HEK293T (cell line): ENCODE measurements at regions not wholly inside any gene's neighbourhood (a gene's known extent, or its start where the extent isn't known, plus 50 kb on each side); places are given as distances from the start of the nearest gene placed in this dataset.

ENCODE experiments used
- BHLHE40 ChIP-seq: fragments of 450-650 bp; IDR thresholded peaks from 2 replicates; pipeline ENCODE4 v1.6.1; 2016; ENCODE audit warnings: mild to moderate bottlenecking, moderate library complexity, borderline replicate concordance
- ELF4 ChIP-seq: fragments of 450-650 bp; IDR thresholded peaks from 2 replicates; pipeline ENCODE4 v1.6.1; 2017; ENCODE audit warnings: antibody characterized with exemption
- FOXA1 ChIP-seq: fragments of 450-650 bp; IDR thresholded peaks from 2 replicates; pipeline ENCODE4 v1.6.1; 2016; ENCODE audit warnings: mild to moderate bottlenecking
- L3MBTL2 ChIP-seq: fragments of 450-650 bp; conservative IDR thresholded peaks from 2 replicates; pipeline ENCODE4 v1.6.1; 2016; ENCODE audit warnings: mild to moderate bottlenecking
- NFRKB ChIP-seq: fragments of 450-650 bp; IDR thresholded peaks from 2 replicates; pipeline ENCODE4 v1.6.1; 2016; ENCODE audit warnings: mild to moderate bottlenecking, moderate library complexity
- SP1 ChIP-seq: fragments of 450-650 bp; IDR thresholded peaks from 2 replicates; pipeline ENCODE4 v1.6.1; 2017
- SUZ12 ChIP-seq: fragments of 450-650 bp; IDR thresholded peaks from 2 replicates; pipeline ENCODE4 v1.6.1; 2016; ENCODE audit warnings: mild to moderate bottlenecking
- TARDBP ChIP-seq: fragments of 450-650 bp; IDR thresholded peaks from 2 replicates; pipeline ENCODE4 v1.6.1; 2016
- ZNF384 ChIP-seq: fragments of 450-650 bp; IDR thresholded peaks from 2 replicates; pipeline ENCODE4 v1.6.1; 2016

DNA sequence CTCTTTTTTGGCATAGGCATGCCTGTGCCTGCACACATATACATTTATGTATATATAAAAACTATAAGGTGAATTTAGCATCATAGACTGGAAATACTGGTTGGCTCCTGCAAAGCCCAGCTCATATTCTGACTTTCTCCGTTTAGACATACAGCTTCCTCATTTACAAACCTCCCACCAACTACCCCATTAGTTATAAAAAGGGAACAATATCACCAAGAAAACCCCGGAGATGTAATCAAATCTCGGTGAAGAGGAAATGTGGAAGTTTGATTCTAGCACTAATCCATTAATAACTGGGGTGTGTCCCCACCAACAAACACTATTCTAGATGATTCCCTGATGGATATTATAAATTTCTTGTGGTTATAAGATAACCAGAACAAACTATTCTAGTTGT, 517.7 kb upstream of the TBL1XR1 start:
- TF ChIP-seq TARDBP (no peak), BHLHE40 (no peak), FOXA1 (no peak), L3MBTL2 (no peak), SUZ12 (no peak), ELF4 (no peak), SP1 (no peak), ZNF384 (no peak), NFRKB (no peak)
